Neutrophil (primary cell): ENCODE measurements at regions not wholly inside any gene's neighbourhood (a gene's known extent, or its start where the extent isn't known, plus 50 kb on each side); places are given as distances from the start of the nearest gene placed in this dataset.

Experiments
- H3K27ac ChIP-seq: fragments of 200-600 bp; sonication (generic); 2 replicates; pipeline ENCODE4 v1.5.1; 2016; ENCODE audit warnings: mild to moderate bottlenecking, moderate library complexity
- H3K27me3 ChIP-seq: fragments of 200-600 bp; sonication (generic); 2 replicates; pipeline ENCODE4 v1.6.0; 2016; ENCODE audit warnings: mild to moderate bottlenecking
- H3K36me3 ChIP-seq: fragments of 200-600 bp; sonication (generic); 2 replicates; pipeline ENCODE4 v1.5.1; 2017
- H3K4me1 ChIP-seq, 2 experiments: fragments of 200-600 bp in 1 of 2; sonication (generic) in 1 of 2; 1 replicate in 1 of 2; 2 replicates in 1 of 2; pipeline versions ENCODE4 v1.5.1 to v1.6.1; 2013 to 2016; ENCODE audit warnings: low read depth in 1 of 2, low read length in 1 of 2, mild to moderate bottlenecking in 1 of 2, moderate library complexity in 1 of 2; ENCODE audit not compliant: control insufficient read depth in 1 of 2, insufficient read depth in 1 of 2
- H3K4me3 ChIP-seq, 2 experiments: fragments of 200-600 bp in 1 of 2; sonication (generic) in 1 of 2; 1 replicate in 1 of 2; 2 replicates in 1 of 2; pipeline ENCODE4 v1.5.1; 2013 to 2016; ENCODE audit warnings: low read depth in 1 of 2, low read length in 1 of 2, mild to moderate bottlenecking in 1 of 2, moderate library complexity in 1 of 2
- H3K9me3 ChIP-seq: fragments of 200-600 bp; sonication (generic); 2 replicates; pipeline ENCODE4 v1.5.1; 2016
- CTCF ChIP-seq: fragments of 200-600 bp; sonication (generic); IDR thresholded peaks from 2 replicates; pipeline ENCODE4 v1.5.1; 2016; ENCODE audit warnings: antibody characterized with exemption

- no peak for TF ChIP-seq CTCF
- Histone ChIP-seq H3K36me3 (no peaks in the 10 kb centered on the region), H3K27me3 (peaks cover 20% of the 10 kb centered on the region), H3K27ac (no peak overlapping the region), H3K4me1 (no peaks in the 10 kb centered on the region), H3K9me3 (no peaks in the 10 kb centered on the region), H3K4me3 (no peak overlapping the region)
Measured at GRCh38 chr3:44110648-44111047, 131.0 kb upstream of the TOPAZ1 start.

GRCh38 chr3:44111482-44111881 is 130.2 kb upstream of the TOPAZ1 start:
- no peaks in the 10 kb centered on the region for H3K36me3 ChIP-seq
- no peak overlapping the region for H3K27ac ChIP-seq
- H3K4me1 ChIP-seq: no peaks in the 10 kb centered on the region
- peaks cover 28% of the 10 kb centered on the region for H3K27me3 ChIP-seq
- no peaks in the 10 kb centered on the region for H3K9me3 ChIP-seq
- no peak overlapping the region for H3K4me3 ChIP-seq
- TF ChIP-seq CTCF: no peak

- Histone ChIP-seq H3K9me3 (no peaks in the 10 kb centered on the region), H3K27ac (no peak overlapping the region), H3K27me3 (peaks cover 45% of the 10 kb centered on the region), H3K4me1 (no peaks in the 10 kb centered on the region), H3K36me3 (no peaks in the 10 kb centered on the region), H3K4me3 (no peak overlapping the region)
- no peak for TF ChIP-seq CTCF
Measured at GRCh38 chr3:44114142-44114541, 127.5 kb upstream of the TOPAZ1 start.

GRCh38 chr3:44117239-44117638 is 124.4 kb upstream of the TOPAZ1 start:
- no peak for TF ChIP-seq CTCF
- Histone ChIP-seq H3K9me3 (no peaks in the 10 kb centered on the region), H3K27me3 (peaks cover 45% of the 10 kb centered on the region), H3K27ac (no peak overlapping the region), H3K4me1 (no peaks in the 10 kb centered on the region), H3K36me3 (no peaks in the 10 kb centered on the region), H3K4me3 (no peak overlapping the region)

GRCh38 chr3:44117736-44118135 is 124.0 kb upstream of the TOPAZ1 start:
- peaks cover 45% of the 10 kb centered on the region for H3K27me3 ChIP-seq
- H3K9me3 ChIP-seq: no peaks in the 10 kb centered on the region
- TF ChIP-seq CTCF: no peak
- H3K4me1 ChIP-seq: no peaks in the 10 kb centered on the region
- no peak overlapping the region for H3K4me3 ChIP-seq
- H3K36me3 ChIP-seq: no peaks in the 10 kb centered on the region
- H3K27ac ChIP-seq: no peak overlapping the region
